HG03103 (cell line): ENCODE measurements at regions not wholly inside any gene's neighbourhood (a gene's known extent, or its start where the extent isn't known, plus 50 kb on each side); places are given as distances from the start of the nearest gene placed in this dataset.

ENCODE experiments used
- ATAC-seq: cut with Tn5 transposase; IDR thresholded peaks from one replicate; pipeline ENCODE4 v1.9.1; 2021; ENCODE audit warnings: low read depth; ENCODE audit not compliant: unreplicated experiment

DNA sequence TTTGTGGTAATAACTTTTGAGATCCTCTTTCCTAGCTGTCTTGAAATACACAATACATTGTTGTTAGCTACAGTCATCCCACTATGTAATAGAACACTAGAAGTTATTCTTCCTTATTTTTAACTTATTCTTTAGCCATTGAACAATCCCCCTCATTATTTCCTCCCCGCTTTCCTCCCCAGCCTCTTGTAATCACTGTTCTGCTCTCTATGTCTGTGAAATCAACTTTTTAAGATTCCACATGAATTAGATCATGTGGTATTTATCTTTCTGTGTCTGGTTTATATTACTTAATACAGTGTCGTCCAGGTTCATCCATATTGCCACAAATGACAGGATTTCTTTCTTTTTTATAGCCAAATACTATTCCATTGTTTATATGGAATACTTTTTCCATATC lies 72.9 kb downstream of the SLC10A2 start:
- no peak for ATAC-seq

DNA sequence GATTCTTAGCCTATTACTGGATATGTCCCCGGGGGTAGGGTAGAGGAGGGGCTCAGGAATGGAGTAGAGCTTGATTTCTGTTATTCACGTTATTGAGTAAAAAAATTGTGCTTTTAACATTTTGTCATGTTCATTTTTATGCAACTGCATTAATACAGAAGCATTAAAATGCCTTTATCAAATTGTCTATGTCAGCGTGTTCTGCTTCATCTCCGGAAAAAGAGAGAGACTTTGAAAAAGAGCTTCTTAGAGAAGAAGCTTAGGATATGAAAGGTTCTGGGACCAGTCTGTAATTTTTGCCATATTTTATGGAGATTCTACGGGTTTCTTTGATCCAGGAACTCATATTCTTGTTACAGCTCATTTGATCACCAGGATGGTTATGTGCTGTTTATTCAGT lies 82.0 kb downstream of the SLC10A2 start:
- ATAC-seq = no peak

DNA sequence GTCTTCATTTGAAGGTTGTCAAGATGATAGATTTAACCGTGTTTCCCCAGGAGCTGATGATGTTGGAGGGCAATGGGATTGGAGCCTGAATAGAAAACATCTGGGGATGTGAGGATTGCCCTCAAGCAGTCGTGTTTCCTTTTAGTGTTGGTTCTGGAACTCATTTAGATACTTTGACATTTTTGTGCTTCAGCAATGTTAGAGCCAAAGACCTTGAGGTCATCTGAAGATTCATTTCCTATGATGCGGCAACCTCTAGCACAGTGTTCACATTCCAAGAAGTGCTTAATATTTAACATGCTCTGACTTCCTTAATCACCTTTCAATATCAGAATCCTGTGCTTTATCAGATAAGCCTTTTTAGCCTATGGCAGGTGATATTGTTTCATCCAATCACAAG lies 82.7 kb downstream of the SLC10A2 start:
- no peak for ATAC-seq

DNA sequence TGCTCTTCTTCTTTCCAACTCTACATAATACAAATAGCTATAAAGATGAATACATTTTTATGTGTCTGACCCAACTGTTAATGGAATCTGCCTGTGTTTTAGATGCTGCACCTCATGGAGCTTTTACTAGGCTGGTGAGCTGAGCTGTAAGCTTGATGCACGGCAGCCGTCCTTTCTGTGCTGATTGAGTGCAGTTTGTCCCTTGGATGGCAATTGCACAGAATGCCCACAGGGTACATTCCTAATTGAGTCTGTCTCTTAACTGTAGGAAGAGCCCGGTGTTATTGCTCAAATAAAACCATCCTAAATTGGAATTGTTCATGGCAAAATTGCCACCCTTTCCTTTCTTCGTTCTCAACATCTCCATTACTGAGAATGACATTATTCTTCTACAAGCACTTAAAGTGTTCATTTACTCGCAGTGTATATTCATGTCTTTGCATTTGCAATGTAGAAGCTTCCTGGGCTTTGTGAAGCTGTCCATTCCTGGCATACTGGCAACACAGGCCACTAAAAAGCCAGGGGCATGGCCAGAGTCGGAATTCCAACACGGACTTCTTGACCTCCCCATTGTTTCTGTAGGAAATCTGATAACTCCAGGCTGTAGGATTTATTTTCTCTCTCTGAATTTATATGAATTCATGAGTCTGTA lies 85.8 kb downstream of the SLC10A2 start:
- ATAC-seq = no peak

DNA sequence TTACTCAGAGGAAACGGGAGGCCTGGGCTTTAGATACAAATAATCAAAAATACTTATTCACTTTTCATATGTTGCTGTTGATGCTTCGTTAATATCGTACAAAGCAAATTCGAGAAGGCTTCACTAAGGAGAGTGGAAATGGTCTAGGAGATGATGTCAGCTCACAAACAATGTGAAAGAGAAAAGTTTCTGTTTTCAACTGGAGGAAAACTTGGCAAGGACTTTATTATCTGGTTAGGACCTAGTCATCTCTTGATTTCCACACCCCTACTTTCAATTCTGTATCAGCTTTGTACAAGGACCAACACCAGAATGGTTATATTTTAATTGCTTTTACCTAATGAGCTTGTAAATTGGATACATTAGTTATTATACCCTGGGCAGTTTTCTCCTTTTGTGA lies 88.0 kb downstream of the SLC10A2 start:
- ATAC-seq = no peak

DNA sequence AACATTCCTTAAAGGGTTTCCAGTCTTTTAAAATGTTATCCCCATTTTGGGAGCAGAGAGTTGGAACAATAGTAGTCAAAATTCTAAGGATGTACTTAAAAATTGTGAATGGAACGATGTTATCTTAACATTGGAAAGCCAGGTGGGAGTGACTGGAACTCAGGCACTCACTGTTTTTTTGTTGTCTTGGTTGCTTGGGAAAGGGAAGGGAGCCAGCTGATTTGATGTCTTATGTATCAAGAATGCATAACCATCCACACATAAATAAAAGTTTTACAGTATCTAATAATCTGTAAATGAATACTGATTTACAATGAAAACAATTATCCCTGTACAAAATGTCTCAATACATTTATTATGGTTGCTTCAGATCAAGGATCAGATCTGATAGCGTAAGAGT lies 88.7 kb downstream of the SLC10A2 start:
- no peak for ATAC-seq

DNA sequence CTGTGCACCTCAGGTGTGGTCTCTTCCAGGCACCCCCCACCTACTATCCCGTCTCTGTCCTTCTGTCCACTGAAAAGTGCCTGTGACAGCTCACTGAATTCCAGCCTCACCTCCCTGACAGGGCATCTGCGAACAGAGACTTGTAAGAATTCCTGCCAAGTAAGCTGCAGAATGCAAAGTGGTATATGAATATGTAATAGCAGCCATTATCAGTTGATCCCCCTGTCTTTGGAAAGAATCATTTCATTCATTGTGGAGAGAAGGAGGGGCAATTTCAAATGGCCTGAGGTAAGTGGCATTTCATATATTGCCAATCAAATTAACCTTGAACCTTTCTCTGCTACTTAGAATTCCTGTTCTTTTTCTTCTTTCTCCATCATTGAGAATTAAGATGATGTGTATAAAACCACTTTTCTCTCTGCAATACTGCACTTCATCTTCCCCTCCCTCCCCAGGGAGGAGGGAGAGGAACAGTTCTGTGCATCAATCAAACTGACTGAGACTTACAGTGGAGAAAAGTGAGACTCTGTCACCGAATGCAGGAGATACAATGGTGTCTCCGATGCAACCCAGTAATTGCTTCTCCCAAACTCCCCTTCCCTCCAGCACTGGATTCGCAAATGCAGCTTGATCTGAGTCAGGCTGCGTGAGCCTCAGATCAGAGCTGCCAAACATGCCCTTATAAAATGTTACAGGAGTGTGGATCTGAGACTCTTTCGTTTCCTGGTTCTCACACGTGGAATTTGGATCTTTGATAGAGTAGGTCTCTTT lies 91.7 kb downstream of the SLC10A2 start:
- no peak for ATAC-seq

DNA sequence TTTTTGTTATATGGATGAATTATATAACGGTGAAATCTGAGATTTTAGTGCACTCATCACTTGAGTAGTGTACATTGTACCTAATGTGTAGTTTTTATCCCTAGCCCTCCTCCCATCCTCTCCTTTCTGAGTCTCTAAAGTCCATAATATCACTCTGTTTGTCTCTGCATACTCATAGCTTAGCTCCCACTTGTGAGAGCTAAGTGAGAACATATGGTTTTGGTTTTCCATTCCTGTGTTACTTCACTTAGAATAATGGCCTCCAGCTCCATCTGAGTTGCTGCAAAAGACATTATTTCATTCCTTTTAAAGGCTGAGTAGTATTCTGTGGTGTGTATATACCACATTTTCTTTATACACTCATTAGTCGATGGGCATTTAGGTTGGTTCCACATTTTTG lies 94.0 kb downstream of the SLC10A2 start:
- no peak for ATAC-seq

DNA sequence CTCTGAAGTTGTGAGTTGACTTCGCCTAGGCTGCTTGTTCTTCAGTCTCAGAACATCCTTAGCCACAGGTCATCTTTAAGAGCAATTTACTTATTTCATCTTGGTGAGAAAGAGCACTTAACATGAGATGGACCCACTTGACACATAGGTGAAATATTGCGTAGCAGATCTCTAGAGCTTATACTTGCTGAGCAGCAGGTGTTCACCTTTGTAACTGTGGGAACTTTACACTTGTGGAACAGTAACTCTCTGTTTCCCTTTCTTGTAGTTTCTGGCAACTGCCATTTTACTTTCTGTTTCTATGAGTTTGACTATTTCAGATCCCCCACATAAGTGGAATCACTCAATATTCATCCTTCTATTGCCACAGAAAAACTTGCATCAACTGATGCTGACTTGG lies 95.7 kb downstream of the SLC10A2 start:
- ATAC-seq = peak; percentile 97

DNA sequence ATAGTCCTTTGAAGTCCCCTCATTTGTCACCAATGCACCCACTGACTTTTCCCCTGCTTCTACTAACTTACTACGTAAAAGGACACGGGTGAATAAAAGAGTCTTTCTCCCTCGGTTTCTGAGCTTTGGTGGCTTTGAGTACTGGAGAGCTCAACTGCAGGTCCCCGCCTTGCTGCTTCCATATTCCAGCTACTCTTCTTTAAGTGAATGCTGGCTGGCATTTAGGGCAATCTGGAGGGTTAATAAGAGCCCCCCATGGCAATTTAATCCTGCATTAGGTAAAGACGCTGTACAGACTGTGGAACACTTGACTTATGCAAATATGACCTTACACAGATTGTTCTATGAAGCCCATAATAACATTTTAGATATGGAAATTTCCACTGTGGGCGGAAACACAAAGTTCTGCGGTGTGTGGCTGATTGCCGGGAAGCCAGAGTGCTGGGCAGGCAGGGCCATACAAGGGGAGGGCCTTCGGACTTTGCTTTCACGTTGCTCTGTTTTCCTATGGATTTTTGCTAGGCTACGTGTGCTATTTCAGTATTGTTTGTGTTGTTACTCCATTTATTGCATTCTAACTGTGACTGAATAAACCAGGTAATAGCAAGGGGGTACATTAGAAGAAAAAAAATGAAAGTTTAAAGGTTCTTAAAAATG lies 97.5 kb downstream of the SLC10A2 start:
- ATAC-seq = no peak

DNA sequence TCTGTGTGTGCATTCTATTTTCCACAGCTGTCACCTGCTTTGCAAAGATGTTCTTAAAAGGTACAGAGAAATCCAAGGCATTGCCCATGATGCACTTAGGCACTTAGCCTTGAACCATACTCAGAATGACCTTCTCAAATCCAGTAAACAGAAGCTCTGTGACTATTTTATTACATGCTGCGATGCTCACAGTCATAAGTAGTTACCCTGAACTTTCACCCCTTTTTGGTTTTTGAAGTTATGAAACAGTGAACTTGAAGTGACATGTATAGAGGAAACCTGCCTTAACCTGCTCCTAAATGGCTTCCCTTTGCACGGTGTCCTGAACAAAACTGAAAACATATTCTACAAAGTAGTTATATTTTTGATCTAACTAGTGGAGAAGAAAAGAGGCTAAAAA lies 100.4 kb downstream of the SLC10A2 start:
- no peak for ATAC-seq

DNA sequence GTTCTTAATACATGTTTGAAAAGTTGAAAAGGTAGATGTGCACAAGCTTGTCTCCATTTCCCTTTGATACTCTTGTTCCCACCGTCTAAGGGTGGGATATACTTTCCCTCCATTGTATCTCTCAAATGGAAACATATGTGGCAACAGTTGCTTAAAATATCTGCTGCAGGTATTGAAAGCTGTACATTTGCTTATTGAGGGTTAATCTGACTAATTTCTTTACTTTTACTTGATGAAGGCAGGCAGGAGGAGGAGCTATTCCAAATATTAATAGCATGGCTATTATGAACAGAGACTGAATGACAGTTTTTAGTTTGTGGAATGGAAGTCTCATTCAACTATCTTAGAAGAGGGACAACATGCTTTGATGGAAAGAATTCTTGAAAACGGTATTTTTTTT lies 103.8 kb downstream of the SLC10A2 start:
- no peak for ATAC-seq

DNA sequence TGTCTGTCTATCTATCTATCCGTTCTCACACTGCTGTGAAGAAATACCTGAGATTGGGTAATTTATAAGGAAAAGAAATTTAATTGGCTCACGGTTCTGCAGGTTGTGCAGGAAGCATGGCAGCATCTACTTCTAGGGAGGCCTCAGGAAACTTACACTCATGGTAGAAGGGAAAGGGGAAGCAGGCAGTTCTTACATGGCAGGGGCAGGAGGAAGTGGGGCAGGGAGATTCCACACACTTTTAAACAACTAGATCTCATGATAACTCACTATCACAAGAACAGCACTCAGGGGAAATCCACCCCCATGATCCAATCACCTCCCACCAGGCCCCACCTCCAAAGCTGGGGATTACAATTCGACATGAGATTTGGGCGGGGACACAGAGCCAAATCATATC lies 105.3 kb downstream of the SLC10A2 start:
- no peak for ATAC-seq

DNA sequence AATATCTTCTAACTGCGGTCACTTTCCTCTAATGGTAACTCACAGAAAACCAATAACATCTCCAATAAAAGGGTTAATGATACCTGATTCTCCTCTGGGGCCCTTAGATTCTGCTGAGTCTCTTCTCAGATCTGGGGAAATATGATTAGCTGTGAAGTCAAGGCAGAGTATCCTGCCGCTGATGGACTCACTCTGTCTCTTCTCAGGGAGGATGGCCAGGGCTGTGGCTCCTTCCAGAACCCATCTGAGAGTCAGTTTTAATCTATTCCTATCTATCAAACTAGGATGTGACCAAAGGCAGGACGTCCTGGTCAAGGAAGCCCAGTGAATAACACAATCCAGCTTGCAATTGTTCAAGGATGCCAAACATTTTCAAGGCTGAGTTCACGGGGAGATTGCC lies 109.8 kb downstream of the SLC10A2 start:
- no peak for ATAC-seq

DNA sequence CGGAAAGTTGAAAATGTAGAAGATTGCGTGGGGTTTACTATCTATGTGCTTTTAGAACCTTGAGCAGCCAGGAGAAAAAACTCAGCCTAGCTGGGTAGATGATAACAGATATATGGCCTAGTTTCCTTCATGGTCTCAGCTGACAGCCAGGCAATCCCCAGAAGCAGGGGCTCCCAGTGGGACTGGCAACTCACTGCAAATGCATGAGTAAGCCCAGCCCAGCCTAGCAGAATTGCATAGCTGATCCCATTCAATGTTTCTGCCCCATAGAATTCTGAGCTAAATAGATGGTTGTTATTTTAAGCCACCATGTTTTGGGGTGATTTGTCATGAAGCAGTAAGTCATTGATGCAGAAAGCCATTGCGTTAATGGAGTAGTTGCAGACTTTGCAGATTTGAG lies 108.5 kb downstream of the ERCC5 start:
- no peak for ATAC-seq

DNA sequence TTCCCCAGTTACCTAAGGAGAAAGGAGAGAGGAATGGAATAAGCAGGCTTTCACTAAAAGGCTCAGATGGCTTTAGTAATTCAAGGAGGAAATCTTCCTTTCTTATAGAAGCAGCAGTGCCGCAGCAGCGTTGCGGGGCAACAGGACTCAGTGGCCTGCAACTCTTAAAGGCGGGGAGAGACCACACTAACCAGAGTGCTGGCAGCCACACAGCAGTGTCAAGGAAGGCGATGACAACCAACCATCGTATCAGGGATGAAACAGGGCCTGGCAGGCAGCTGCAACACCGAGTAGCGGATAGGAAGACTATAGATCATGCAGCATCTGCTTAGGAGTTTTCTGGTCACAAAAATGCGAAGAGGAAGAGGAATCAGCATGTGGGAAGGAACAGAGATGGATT lies 106.0 kb downstream of the ERCC5 start:
- no peak for ATAC-seq

DNA sequence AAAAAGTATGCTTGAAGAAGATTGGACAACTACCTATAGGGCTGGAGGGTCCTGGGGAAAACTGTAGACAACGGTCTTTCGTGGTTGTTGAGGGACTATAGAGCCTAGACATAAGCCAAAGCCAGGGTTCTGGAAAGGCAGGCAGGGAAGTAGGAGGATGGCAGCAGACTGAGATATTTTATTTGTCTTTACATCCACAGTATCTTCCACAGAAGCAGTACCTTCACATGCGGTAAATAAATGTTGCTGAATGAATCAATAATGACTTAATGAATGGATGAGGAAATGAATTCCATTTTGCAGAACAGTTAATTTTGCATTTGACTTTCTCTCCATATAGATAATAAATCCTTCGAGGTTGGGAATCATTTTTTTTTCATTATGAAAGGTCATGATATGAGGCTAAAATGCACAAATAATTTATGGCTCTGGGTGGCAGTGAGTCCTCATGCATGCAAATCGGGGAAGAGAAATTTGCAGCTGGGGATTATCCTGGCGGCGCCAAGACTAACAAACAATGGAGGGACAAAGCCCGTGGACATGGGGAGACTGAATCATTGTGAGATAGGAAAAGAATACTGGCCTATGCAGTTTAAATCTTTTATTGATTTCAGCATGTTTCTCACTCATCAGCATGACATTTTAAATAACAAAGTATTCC lies 102.0 kb downstream of the ERCC5 start:
- ATAC-seq = no peak

DNA sequence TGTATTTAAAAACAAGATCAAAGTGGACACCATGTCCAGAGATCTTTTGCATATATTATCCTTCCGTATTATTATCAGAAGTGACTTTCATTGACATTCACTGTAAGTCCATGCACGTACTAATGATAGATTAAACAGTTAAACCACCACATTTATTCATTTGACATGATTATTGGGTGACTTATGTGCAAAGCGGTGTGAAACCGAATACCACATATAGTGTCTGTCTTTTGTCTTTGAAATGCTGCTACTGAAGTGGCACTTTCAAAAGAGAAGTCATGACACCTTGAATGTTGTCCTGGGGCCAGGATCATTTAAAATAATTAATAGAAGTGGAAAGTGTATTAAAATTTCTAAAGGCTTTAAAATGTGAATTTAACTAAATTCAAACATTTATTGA lies 100.1 kb downstream of the ERCC5 start:
- no peak for ATAC-seq

DNA sequence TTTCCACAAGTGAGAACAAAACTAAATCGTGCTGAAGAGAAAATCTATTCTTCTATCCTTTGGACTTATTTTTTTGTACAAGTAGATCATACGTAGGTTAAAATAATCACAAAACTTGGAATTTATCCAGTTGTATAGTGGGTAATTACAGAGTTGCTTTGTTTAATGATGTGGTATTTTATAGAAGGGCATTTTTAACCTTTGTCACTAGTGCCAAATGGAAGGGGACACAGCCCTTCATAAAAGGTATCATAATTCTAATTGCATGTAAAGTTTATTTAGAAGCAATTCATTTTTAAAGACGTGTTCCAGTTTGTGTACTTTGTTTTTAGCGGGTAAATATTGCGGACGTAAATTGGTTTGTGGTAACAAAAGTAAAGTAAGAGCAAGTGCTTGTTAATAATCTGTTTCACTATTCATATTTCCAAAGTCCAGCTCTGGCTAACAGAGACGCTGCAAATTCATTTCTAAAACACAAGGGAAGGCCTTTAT lies 99.5 kb downstream of the ERCC5 start:
- no peak for ATAC-seq

DNA sequence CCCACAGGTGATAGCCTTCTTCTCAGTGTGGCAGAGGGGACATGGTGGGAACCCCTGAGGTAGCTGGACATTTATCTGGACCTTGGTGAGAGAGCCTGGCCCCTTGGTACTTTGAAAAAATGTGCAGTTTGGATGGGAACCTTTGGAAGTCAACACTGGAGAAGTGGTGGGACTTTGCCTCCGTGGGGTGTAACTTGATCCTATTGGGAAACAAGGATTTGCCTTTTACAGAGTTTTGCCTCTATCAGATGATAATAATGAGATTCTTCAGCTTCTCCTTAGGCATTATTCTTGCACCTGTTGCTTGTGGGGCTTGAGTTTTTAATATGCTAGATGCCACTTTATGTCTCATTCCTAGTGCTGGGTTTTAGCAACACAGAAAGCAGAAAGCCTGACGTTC lies 99.0 kb downstream of the ERCC5 start:
- ATAC-seq = no peak

DNA sequence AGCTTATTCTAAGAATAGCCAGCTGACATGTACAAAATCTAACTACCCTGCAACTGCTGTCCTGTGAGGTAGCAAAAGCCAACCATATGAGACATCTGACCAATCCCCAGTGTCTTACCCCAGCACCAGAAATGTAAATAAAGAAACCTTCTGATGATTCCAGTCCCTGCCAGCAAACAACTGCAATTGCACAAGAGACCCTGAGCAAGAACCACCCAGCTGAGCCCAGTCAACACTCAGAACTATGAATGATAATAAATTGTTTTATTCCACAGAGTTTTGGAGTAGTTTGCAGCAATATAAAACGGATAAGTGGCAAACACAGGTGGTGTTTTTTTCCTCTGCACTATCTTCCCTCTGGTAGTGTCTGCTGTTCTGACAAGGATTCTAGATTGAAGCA lies 94.9 kb downstream of the ERCC5 start:
- no peak for ATAC-seq
